Mesendoderm (in vitro differentiated cells): ENCODE measurements at regions not wholly inside any gene's neighbourhood (a gene's known extent, or its start where the extent isn't known, plus 50 kb on each side); places are given as distances from the start of the nearest gene placed in this dataset.

Experiments
- DNase-seq: peaks from one replicate; pipeline ENCODE4 v3.0.0; 2013
- H2AK5ac ChIP-seq: 2 replicates; pipeline ENCODE4 v1.6.1; 2013; ENCODE audit warnings: low read length, inconsistent platforms
- H2BK120ac ChIP-seq: 2 replicates; pipeline ENCODE4 v1.6.1; 2013; ENCODE audit warnings: low read depth, mild to moderate bottlenecking, low read length, moderate library complexity, mixed read lengths
- H2BK15ac ChIP-seq: replicated peaks from 2 replicates; pipeline ENCODE4 v1.6.1; 2013; ENCODE audit warnings: low read depth, mild to moderate bottlenecking, moderate library complexity
- H2BK5ac ChIP-seq: 2 replicates; pipeline ENCODE4 v1.6.1; 2013; ENCODE audit warnings: low read length, inconsistent platforms
- H3K18ac ChIP-seq: 2 replicates; pipeline ENCODE4 v1.6.1; 2013; ENCODE audit warnings: mild to moderate bottlenecking, low read length, mixed read lengths
- H3K23ac ChIP-seq: one replicate; pipeline ENCODE4 v1.6.1; 2013; ENCODE audit warnings: low read length
- H3K27ac ChIP-seq: 2 replicates; pipeline ENCODE4 v1.5.1; 2013; ENCODE audit warnings: low read depth, mild to moderate bottlenecking, inconsistent platforms, low read length, moderate library complexity
- H3K27me3 ChIP-seq: 2 replicates; pipeline ENCODE4 v1.6.1; 2013; ENCODE audit warnings: low read length, control low read depth, mild to moderate bottlenecking, inconsistent platforms; ENCODE audit not compliant: insufficient read depth, poor library complexity
- H3K36me3 ChIP-seq: 2 replicates; pipeline ENCODE4 v1.6.1; 2013; ENCODE audit warnings: low read length, inconsistent platforms; ENCODE audit not compliant: control insufficient read depth, insufficient read depth
- H3K4ac ChIP-seq: one replicate; pipeline ENCODE4 v1.6.1; 2013; ENCODE audit warnings: low read depth, mild to moderate bottlenecking, low read length, moderate library complexity
- H3K4me1 ChIP-seq: 2 replicates; pipeline ENCODE4 v1.6.1; 2013; ENCODE audit warnings: low read depth, low read length, inconsistent platforms; ENCODE audit not compliant: control insufficient read depth
- H3K4me2 ChIP-seq: 2 replicates; pipeline ENCODE4 v1.6.1; 2013; ENCODE audit warnings: low read length
- H3K4me3 ChIP-seq: 2 replicates; pipeline ENCODE4 v1.5.1; 2013; ENCODE audit warnings: mild to moderate bottlenecking, low read length
- H3K56ac ChIP-seq: one replicate; pipeline ENCODE4 v1.6.1; 2013; ENCODE audit warnings: low read length
- H3K79me1 ChIP-seq: 2 replicates; pipeline ENCODE4 v1.6.1; 2013; ENCODE audit warnings: low read length, inconsistent platforms
- H3K79me2 ChIP-seq: 2 replicates; pipeline ENCODE4 v1.6.1; 2013; ENCODE audit warnings: mild to moderate bottlenecking, low read length; ENCODE audit not compliant: control insufficient read depth, insufficient read depth
- H3K9ac ChIP-seq: 2 replicates; pipeline ENCODE4 v1.6.1; 2013; ENCODE audit warnings: low read length, inconsistent platforms
- H4K5ac ChIP-seq: one replicate; pipeline ENCODE4 v1.6.1; 2013; ENCODE audit warnings: low read length
- H4K8ac ChIP-seq: one replicate; pipeline ENCODE4 v1.6.1; 2013; ENCODE audit warnings: low read depth, mild to moderate bottlenecking, control low read depth, low read length, moderate library complexity
- WGBS: extraction: QIAGEN DNeasy Blood & Tissue Kit; methylation state at CpG from one replicate; pipeline ENCODE4 v1.1.7; 2013; ENCODE audit warnings: low lambda C conversion rate, missing lambda C conversion rate; ENCODE audit not compliant: insufficient coverage; ENCODE audit errors: extremely low coverage; 5-methylcytosine and 5-hydroxymethylcytosine counted together

DNA sequence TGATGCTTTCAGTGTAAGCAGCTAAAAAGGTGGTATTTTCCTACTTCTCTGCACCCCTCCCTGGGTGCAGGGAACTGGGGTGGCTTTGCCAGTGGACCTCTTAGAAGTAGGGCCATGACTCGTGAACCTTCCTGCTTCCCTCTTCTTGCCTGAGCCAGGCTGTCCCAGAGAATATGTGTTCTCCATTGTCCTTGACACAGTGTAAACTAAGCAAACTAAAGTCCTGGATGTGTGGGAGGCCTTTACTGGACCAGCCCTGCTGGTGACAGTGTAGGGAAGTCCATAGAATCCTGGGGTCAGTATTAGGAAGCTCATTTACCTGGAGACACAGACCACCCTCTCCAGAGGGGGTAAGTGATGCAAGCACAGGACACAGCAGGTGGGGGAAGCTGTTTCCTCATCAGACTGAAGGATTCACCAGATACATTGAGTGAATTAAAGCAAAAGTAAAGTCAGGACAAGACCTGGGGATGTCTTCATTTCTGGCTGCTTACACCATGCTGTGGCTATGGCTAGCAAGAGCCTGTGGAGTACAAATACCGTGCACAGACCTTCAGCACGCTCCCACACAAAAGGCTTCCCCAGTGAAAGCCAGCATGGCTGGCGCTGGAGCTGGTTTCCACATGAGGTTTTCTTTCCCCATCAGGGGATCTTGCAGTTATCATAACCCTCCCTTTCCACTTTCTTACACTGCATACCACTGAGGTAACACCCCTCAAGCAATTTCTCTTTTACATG lies 64.8 kb upstream of the LPP start:
- no peaks in the 10 kb centered on the region for H3K79me1 ChIP-seq
- H3K4ac ChIP-seq, result no peak overlapping the region
- no peak overlapping the region for H2BK15ac ChIP-seq
- H3K79me2 ChIP-seq, result no peaks in the 10 kb centered on the region
- H3K36me3 ChIP-seq, result no peaks in the 10 kb centered on the region
- no peak overlapping the region for H2AK5ac ChIP-seq
- no peaks in the 10 kb centered on the region for H3K4me1 ChIP-seq
- DNase-seq, result no peak
- no peak overlapping the region for H3K18ac ChIP-seq
- H3K4me3 ChIP-seq, result no peak overlapping the region
- no peak overlapping the region for H3K27ac ChIP-seq
- H3K4me2 ChIP-seq, result no peak overlapping the region
- no peak overlapping the region for H2BK120ac ChIP-seq
- no peak overlapping the region for H3K56ac ChIP-seq
- WGBS, result no CpG with 5 or more reads among the region's 4 CpGs
- H3K9ac ChIP-seq, result no peak overlapping the region
- H3K27me3 ChIP-seq, result no peaks in the 10 kb centered on the region
- no peak overlapping the region for H3K23ac ChIP-seq
- no peak overlapping the region for H4K5ac ChIP-seq
- H2BK5ac ChIP-seq, result no peak overlapping the region
- H4K8ac ChIP-seq, result no peak overlapping the region

DNA sequence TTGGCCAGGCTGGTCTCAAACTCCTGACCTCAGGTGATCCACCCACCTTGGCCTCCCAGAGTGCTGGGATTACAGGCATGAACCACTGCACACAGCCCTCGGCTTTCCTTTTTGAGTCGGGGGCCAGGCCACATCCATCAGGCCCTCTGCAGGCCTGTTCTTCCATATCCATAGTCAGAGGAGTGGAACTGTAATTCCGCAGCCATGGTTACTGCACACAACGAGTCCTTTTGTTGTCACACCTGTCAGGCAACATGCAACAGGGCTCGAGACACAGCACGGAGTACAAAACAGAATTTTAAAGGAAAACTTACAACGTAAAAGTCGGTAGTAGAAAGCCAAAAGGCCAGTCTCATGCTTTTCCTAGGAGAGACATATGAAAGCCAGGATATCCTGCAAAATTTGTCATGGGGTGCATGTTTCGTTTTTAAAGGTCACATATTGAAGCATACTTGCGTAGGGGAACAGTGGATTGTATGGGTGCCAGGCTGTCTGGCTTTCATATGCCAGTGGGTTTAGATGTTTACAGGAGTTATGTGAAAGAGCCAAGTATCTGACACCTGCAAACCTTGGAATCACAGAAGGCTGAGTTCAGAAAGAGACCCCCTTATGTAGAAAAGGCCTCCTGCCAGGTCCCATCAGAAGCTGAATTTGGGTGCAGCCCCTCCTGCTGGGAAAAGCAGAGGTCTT lies 63.2 kb upstream of the LPP start:
- no peak for DNase-seq
- no CpG with 5 or more reads among the region's 10 CpGs for WGBS

DNA sequence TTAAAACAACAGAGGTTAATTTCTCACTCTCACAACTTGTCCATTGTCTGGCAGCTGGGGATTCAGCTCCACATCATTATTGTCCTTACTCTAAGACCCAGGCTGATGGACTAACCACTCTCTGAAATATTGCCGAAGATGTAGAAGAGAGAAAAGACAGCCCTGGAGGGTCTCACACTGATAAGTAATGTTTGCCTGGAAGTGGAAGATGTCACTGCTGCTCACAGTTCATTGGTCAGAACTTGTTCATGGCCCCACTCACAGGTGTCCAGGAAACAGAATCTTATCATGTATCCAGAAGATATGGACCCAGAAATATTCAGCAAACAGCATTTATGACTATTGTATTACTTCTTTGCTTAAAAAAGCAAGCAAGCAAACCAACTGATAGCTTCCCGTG lies 62.2 kb upstream of the LPP start:
- Histone ChIP-seq H2BK120ac (no peak overlapping the region), H2BK15ac (no peak overlapping the region), H3K79me2 (no peaks in the 10 kb centered on the region), H2AK5ac (no peak overlapping the region), H3K4me1 (no peaks in the 10 kb centered on the region), H3K9ac (no peak overlapping the region), H4K8ac (no peak overlapping the region), H3K23ac (no peak overlapping the region), H3K4ac (no peak overlapping the region), H4K5ac (no peak overlapping the region), H3K4me2 (no peak overlapping the region), H3K18ac (no peak overlapping the region), H3K27me3 (no peaks in the 10 kb centered on the region), H2BK5ac (no peak overlapping the region), H3K27ac (no peak overlapping the region), H3K79me1 (no peaks in the 10 kb centered on the region), H3K4me3 (no peak overlapping the region), H3K56ac (no peak overlapping the region), H3K36me3 (no peaks in the 10 kb centered on the region)
- no CpG with 5 or more reads among the region's 2 CpGs for WGBS
- DNase-seq, result no peak

More for the DNA sequence above, 63.2 kb upstream of the LPP start:
- H3K27me3 ChIP-seq, result no peaks in the 10 kb centered on the region
- H3K36me3 ChIP-seq, result no peaks in the 10 kb centered on the region
- no peaks in the 10 kb centered on the region for H3K79me2 ChIP-seq
- H3K56ac ChIP-seq, result no peak overlapping the region
- H3K27ac ChIP-seq, result no peak overlapping the region
- no peak overlapping the region for H3K9ac ChIP-seq
- no peak overlapping the region for H4K8ac ChIP-seq
- no peak overlapping the region for H2BK15ac ChIP-seq
- no peak overlapping the region for H3K23ac ChIP-seq
- no peaks in the 10 kb centered on the region for H3K79me1 ChIP-seq
- no peak overlapping the region for H4K5ac ChIP-seq
- no peak overlapping the region for H3K4me3 ChIP-seq
- H2AK5ac ChIP-seq, result no peak overlapping the region
- H3K18ac ChIP-seq, result no peak overlapping the region
- H3K4me2 ChIP-seq, result no peak overlapping the region
- H2BK5ac ChIP-seq, result no peak overlapping the region
- H3K4me1 ChIP-seq, result no peaks in the 10 kb centered on the region
- H3K4ac ChIP-seq, result no peak overlapping the region
- H2BK120ac ChIP-seq, result no peak overlapping the region

DNA sequence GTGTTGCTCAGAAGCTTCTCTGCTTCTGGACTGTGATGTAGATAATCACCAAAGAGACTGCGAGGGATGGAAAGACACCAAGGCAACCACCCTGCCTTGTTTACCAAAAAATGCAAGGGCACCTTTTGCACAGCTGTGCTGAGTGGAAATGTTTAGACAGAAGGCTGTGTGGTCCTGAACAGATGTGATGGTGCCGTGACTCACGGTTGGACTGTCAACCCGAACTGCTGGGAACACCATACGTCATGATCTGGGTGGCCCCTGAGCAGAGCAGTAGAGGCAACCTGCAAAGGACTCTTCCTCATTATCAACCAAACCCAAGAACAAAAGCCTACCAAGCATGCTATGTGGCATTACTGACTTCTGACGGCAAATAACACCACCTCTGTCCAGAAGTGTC lies 61.3 kb upstream of the LPP start:
- no peak overlapping the region for H2AK5ac ChIP-seq
- H3K79me1 ChIP-seq, result no peaks in the 10 kb centered on the region
- H3K27me3 ChIP-seq, result no peaks in the 10 kb centered on the region
- H3K4me2 ChIP-seq, result no peak overlapping the region
- H3K9ac ChIP-seq, result no peak overlapping the region
- H2BK15ac ChIP-seq, result no peak overlapping the region
- no peak overlapping the region for H3K4ac ChIP-seq
- no peak overlapping the region for H2BK120ac ChIP-seq
- no peak overlapping the region for H3K56ac ChIP-seq
- no peak for DNase-seq
- no peak overlapping the region for H3K27ac ChIP-seq
- no peak overlapping the region for H3K18ac ChIP-seq
- no CpG with 5 or more reads among the region's 6 CpGs for WGBS
- no peaks in the 10 kb centered on the region for H3K4me1 ChIP-seq
- no peak overlapping the region for H2BK5ac ChIP-seq
- no peaks in the 10 kb centered on the region for H3K79me2 ChIP-seq
- H4K5ac ChIP-seq, result no peak overlapping the region
- H4K8ac ChIP-seq, result no peak overlapping the region
- H3K23ac ChIP-seq, result no peak overlapping the region
- no peaks in the 10 kb centered on the region for H3K36me3 ChIP-seq
- no peak overlapping the region for H3K4me3 ChIP-seq

DNA sequence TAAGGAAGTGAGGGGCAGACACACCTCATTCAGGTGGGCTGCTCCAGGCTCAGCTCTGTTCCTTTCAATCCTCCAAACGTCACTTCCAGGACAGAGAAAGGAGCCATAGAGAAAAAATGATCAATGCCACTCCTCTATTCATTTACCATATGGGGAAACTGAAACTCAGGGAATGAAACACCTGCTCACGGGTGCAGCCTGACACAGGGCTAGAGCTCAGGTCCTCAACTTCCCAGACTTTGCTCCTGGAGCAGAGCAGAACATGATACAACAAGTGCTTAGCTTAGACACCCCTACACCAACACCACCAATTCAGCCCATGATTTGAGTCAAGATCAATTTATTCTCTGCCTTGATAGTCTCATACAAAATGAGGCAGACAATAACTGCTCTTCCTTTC lies 58.5 kb upstream of the LPP start:
- no CpG with 5 or more reads among the region's 2 CpGs for WGBS
- Histone ChIP-seq H3K18ac (no peak overlapping the region), H2BK5ac (no peak overlapping the region), H3K79me2 (no peaks in the 10 kb centered on the region), H2BK15ac (no peak overlapping the region), H2BK120ac (no peak overlapping the region), H3K27me3 (no peaks in the 10 kb centered on the region), H4K8ac (no peak overlapping the region), H3K4me2 (no peak overlapping the region), H3K56ac (no peak overlapping the region), H3K9ac (no peak overlapping the region), H3K4ac (no peak overlapping the region), H3K79me1 (no peaks in the 10 kb centered on the region), H3K4me3 (no peak overlapping the region), H4K5ac (no peak overlapping the region), H3K4me1 (no peaks in the 10 kb centered on the region), H2AK5ac (no peak overlapping the region), H3K27ac (no peak overlapping the region), H3K36me3 (no peaks in the 10 kb centered on the region), H3K23ac (no peak overlapping the region)
- no peak for DNase-seq
